Endothelial cell of umbilical vein (primary cell): ENCODE measurements at regions not wholly inside any gene's neighbourhood (a gene's known extent, or its start where the extent isn't known, plus 50 kb on each side); places are given as distances from the start of the nearest gene placed in this dataset.

Experiments used
- BruUV-seq: library from RNA; stranded (reverse); fragments of 400-500 nt; replicated peaks from 2 replicates; lab custom pipeline; 2021; lab: Mats Ljungman, UMichigan
- CTCF ChIA-PET: fragments of 300-600, 350-600 bp; sonication (Branson Sonifier 250); formaldehyde crosslinking; loops from one replicate; lab custom pipeline; 2021; ENCODE audit warnings: antibody characterized with exemption, inconsistent platforms; lab: Charles Lee
- POLR2A ChIA-PET: fragments of 300-600, 350-600 bp; sonication (Branson Sonifier 250); formaldehyde crosslinking; loops from one replicate; lab custom pipeline; 2021; ENCODE audit warnings: antibody characterized with exemption, inconsistent platforms; lab: Charles Lee
- DNase-seq: peaks from one replicate; pipeline ENCODE4 v3.0.0-alpha.2; 2011; ENCODE audit warnings: low read depth, low spot score
- FAIRE-seq: peaks from 2 replicates; lab custom pipeline; 2011; peaks lifted over from hg19 to GRCh38; lab: Jason Lieb, UNC
- H2AFZ ChIP-seq: 2 replicates; pipeline ENCODE4 v1.6.0; 2012; ENCODE audit warnings: low read depth, low read length, control low read depth, inconsistent platforms
- H3K27ac ChIP-seq: 2 replicates; pipeline ENCODE4 v1.5.1; 2011; ENCODE audit warnings: low read depth, mild to moderate bottlenecking, control low read depth, low read length, moderate library complexity; ENCODE audit not compliant: insufficient read depth
- H3K27me3 ChIP-seq, 2 experiments: 2 replicates each; pipeline versions ENCODE4 v1.6.0 to v1.6.1; 2011; ENCODE audit warnings: low read length in 2 of 2, mixed read lengths in 1 of 2; ENCODE audit not compliant: control insufficient read depth in 2 of 2, insufficient read depth in 2 of 2
- H3K36me3 ChIP-seq, 2 experiments: 2 replicates in 1 of 2; 3 replicates in 1 of 2; pipeline ENCODE4 v1.5.1; 2011; ENCODE audit warnings: low read length in 2 of 2, mild to moderate bottlenecking in 1 of 2, moderate library complexity in 1 of 2; ENCODE audit not compliant: control insufficient read depth in 2 of 2, insufficient read depth in 2 of 2; ENCODE audit errors: extremely low read depth in 1 of 2
- H3K4me1 ChIP-seq: 3 replicates; pipeline ENCODE4 v1.5.1; 2011; ENCODE audit warnings: mild to moderate bottlenecking, low read length; ENCODE audit not compliant: control insufficient read depth, insufficient read depth; ENCODE audit errors: extremely low read depth
- H3K4me2 ChIP-seq: 2 replicates; pipeline ENCODE4 v1.6.1; 2011; ENCODE audit warnings: low read length, control low read depth, mixed read lengths; ENCODE audit not compliant: insufficient read depth
- H3K4me3 ChIP-seq, 3 experiments: fragments of 200-600 bp in 1 of 3; sonication (generic), shearing (Covaris generic) in 1 of 3; replicated peaks in 1 of 3; 2 replicates each; pipeline ENCODE4 v1.5.1; 2011 to 2016; ENCODE audit warnings: control low read depth in 3 of 3, low read length in 3 of 3, mild to moderate bottlenecking in 2 of 3, inconsistent platforms in 1 of 3, low read depth in 1 of 3, moderate library complexity in 1 of 3; ENCODE audit not compliant: insufficient read depth in 1 of 3
- H3K79me2 ChIP-seq: 2 replicates; pipeline ENCODE4 v1.6.0; 2012; ENCODE audit warnings: low read length, inconsistent platforms; ENCODE audit not compliant: control insufficient read depth, insufficient read depth
- H3K9ac ChIP-seq: replicated peaks from 2 replicates; pipeline ENCODE3; 2011; ENCODE audit warnings: low read length, control low read depth; ENCODE audit not compliant: insufficient read depth; ENCODE audit errors: extremely low read depth
- H3K9me1 ChIP-seq: replicated peaks from 3 replicates; pipeline ENCODE4 v1.6.0; 2011; ENCODE audit warnings: mild to moderate bottlenecking, low read length; ENCODE audit not compliant: control insufficient read depth, insufficient read depth; ENCODE audit errors: extremely low read depth
- H3K9me3 ChIP-seq: replicated peaks from 2 replicates; pipeline ENCODE4 v1.5.1; 2012; ENCODE audit warnings: low read length, inconsistent platforms; ENCODE audit not compliant: control insufficient read depth, insufficient read depth
- H4K20me1 ChIP-seq: replicated peaks from 2 replicates; pipeline ENCODE3; 2011; ENCODE audit warnings: mild to moderate bottlenecking, low read length; ENCODE audit not compliant: control insufficient read depth, insufficient read depth; ENCODE audit errors: extremely low read depth
- EZH2 ChIP-seq: IDR thresholded peaks from 2 replicates; pipeline ENCODE4 v1.6.1; 2012; ENCODE audit warnings: borderline replicate concordance, low read depth, mild to moderate bottlenecking, moderate library complexity, low read length, inconsistent platforms; ENCODE audit not compliant: severe bottlenecking
- GATA2 ChIP-seq: IDR thresholded peaks from 2 replicates; pipeline ENCODE4 v1.7.0; 2011; ENCODE audit warnings: low read depth, mild to moderate bottlenecking, moderate library complexity, mixed read lengths, low read length; ENCODE audit not compliant: insufficient read length, insufficient read depth
- JUN ChIP-seq: IDR thresholded peaks from 2 replicates; pipeline ENCODE4 v1.6.1; 2011; ENCODE audit warnings: borderline replicate concordance, low read depth; ENCODE audit not compliant: insufficient read length, insufficient read depth
- MYC ChIP-seq: IDR thresholded peaks from one replicate; pipeline ENCODE4 v1.6.1; 2011; ENCODE audit warnings: mild to moderate bottlenecking, low read depth, low read length
- POLR2A ChIP-seq: IDR thresholded peaks from 2 replicates; pipeline ENCODE4 v1.6.1; 2012; ENCODE audit warnings: low read depth, mild to moderate bottlenecking, control low read depth, low read length
- POLR2AphosphoS5 ChIP-seq: IDR thresholded peaks from 2 replicates; pipeline ENCODE4 v1.6.1; 2012; ENCODE audit warnings: low read depth, mild to moderate bottlenecking, control low read depth, low read length, moderate library complexity; ENCODE audit not compliant: insufficient read depth
- dilution Hi-C: fragments of 300-500 bp; cut with MboI; formaldehyde crosslinking; loops from one replicate; pipeline ENCODE4 v1.15.0; 2019; ENCODE audit warnings: low sequenced_read_pairs; ENCODE audit not compliant: extremely low pct_ligation_motif_present
- intact Hi-C: fragments of 100-400 bp; cut with micrococcal nuclease; formaldehyde crosslinking; loops from one replicate; pipeline ENCODE4 v1.10.0; 2022
- TF ChIP-seq, protein P1 (sequence below): IDR thresholded peaks from 2 replicates; pipeline ENCODE4 v1.6.1; 2011; ENCODE audit not compliant: insufficient read depth, insufficient read length
- TF ChIP-seq, protein P2 (sequence below), 2 donors: IDR thresholded peaks; 1 replicate in 1 of 2; 2 replicates in 1 of 2; pipeline ENCODE4 v1.5.1; 2011; ENCODE audit warnings: low read length in 2 of 2, mild to moderate bottlenecking in 2 of 2, moderate library complexity in 2 of 2, control low read depth in 1 of 2, inconsistent platforms in 1 of 2, low read depth in 1 of 2; ENCODE audit not compliant: insufficient read depth in 1 of 2; ENCODE audit errors: extremely low read depth in 1 of 2

DNA sequence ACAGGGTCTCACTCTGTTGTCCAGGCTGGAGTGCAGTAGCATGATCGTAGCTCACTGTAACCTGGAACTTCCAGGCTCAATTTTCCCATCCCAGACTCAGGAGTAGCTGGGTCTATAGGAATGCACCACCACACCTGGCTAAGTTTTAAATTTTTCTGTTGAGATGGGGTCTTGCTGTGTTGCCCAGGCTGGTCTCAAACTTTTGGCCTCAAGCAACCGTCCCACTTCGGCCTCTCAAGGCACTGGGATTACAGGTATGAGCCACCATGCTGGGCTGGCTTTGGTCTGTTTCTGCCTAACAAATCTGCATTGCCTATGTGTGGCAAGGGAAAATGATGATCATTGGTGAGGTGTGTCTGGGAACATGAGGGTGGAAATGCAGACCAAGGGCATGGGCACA, 59.3 kb upstream of the CLMP start:
- no peak overlapping the region for H3K4me2 ChIP-seq
- no peak overlapping the region for H2AFZ ChIP-seq
- DNase-seq, result no peak
- H3K36me3 ChIP-seq, result no peaks in the 10 kb centered on the region
- BruUV-seq, result no TSS peak
- intact Hi-C loops (no loop called here), dilution Hi-C loops (loop anchor here (25.0 kb wide), 1 partner anchor 142 kb away; no protein-coding TSS in a partner anchor)
- no peaks in the 10 kb centered on the region for H4K20me1 ChIP-seq
- TF ChIP-seq, protein P1, sequence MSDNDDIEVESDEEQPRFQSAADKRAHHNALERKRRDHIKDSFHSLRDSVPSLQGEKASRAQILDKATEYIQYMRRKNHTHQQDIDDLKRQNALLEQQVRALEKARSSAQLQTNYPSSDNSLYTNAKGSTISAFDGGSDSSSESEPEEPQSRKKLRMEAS, result no peak
- TF ChIP-seq POLR2A (no peak), POLR2AphosphoS5 (no peak), JUN (no peak), MYC (no peak), EZH2 (no peak), GATA2 (no peak)
- TF ChIP-seq, protein P2, sequence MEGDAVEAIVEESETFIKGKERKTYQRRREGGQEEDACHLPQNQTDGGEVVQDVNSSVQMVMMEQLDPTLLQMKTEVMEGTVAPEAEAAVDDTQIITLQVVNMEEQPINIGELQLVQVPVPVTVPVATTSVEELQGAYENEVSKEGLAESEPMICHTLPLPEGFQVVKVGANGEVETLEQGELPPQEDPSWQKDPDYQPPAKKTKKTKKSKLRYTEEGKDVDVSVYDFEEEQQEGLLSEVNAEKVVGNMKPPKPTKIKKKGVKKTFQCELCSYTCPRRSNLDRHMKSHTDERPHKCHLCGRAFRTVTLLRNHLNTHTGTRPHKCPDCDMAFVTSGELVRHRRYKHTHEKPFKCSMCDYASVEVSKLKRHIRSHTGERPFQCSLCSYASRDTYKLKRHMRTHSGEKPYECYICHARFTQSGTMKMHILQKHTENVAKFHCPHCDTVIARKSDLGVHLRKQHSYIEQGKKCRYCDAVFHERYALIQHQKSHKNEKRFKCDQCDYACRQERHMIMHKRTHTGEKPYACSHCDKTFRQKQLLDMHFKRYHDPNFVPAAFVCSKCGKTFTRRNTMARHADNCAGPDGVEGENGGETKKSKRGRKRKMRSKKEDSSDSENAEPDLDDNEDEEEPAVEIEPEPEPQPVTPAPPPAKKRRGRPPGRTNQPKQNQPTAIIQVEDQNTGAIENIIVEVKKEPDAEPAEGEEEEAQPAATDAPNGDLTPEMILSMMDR (IDR thresholded peaks at IDR 0.05; ENCODE audit: extremely low read depth in 1 of 2, insufficient read depth in 1 of 2, low read depth in 1 of 2, low read length in 2 of 2), result no peak
- H3K9ac ChIP-seq, result no peak overlapping the region
- no peak overlapping the region for H3K4me3 ChIP-seq
- FAIRE-seq, result no peak
- ChIA-PET POLR2A (interaction anchor here (0.7 kb wide), 1 partner anchor 109 kb away, joined by 5 read pairs; no protein-coding TSS in a partner anchor), CTCF (interaction anchor here (0.9 to 2.6 kb wide), 2 partner anchors 8 to 151 kb away, joined by 4 to 11 read pairs; no protein-coding TSS in a partner anchor)
- no peaks in the 10 kb centered on the region for H3K9me1 ChIP-seq
- no peaks in the 10 kb centered on the region for H3K9me3 ChIP-seq
- H3K79me2 ChIP-seq, result no peaks in the 10 kb centered on the region
- peaks cover 3 to 4% of the 10 kb centered on the region in 2 experiments for H3K27me3 ChIP-seq
- no peaks in the 10 kb centered on the region for H3K4me1 ChIP-seq
- no peak overlapping the region for H3K27ac ChIP-seq
